Vagina (tissue), 2 donors: ENCODE measurements at regions not wholly inside any gene's neighbourhood (a gene's known extent, or its start where the extent isn't known, plus 50 kb on each side); places are given as distances from the start of the nearest gene placed in this dataset.

Source experiments
- DNase-seq, 2 donors: peaks; one replicate each; pipeline ENCODE4 v3.0.0-alpha.2; 2017; ENCODE audit errors: extremely low spot score in 2 of 2
- H3K27ac ChIP-seq: fragments of 200-600 bp; sonication (generic); one replicate; pipeline ENCODE4 v1.5.1; 2019
- H3K27me3 ChIP-seq: fragments of 200-600 bp; sonication (generic); one replicate; pipeline ENCODE4 v1.5.1; 2019
- H3K36me3 ChIP-seq, 2 donors: fragments of 200-600 bp; sonication (generic); one replicate each; pipeline ENCODE4 v1.5.1; 2017 to 2019
- H3K4me1 ChIP-seq: fragments of 200-600 bp; sonication (generic); one replicate; pipeline ENCODE4 v1.5.1; 2019
- H3K4me3 ChIP-seq, 2 donors: fragments of 200-600 bp; sonication (generic); 1 replicate in 1 of 2; 2 replicates in 1 of 2; pipeline ENCODE4 v1.5.1; 2016 to 2019
- H3K9me3 ChIP-seq: fragments of 200-600 bp; sonication (generic); one replicate; pipeline ENCODE4 v1.5.1; 2019
- CTCF ChIP-seq, 3 experiments: fragments of 450-650 bp in 2 of 3; fragments of 200-600 bp in 1 of 3; sonication (generic) in 1 of 3; IDR thresholded peaks; one replicate each; pipeline ENCODE4 v1.5.1; 2017 to 2019; ENCODE audit warnings: antibody characterized with exemption in 3 of 3, mild to moderate bottlenecking in 2 of 3, moderate library complexity in 2 of 3
- POLR2A ChIP-seq, 2 donors: fragments of 450-650 bp; IDR thresholded peaks; one replicate each; pipeline ENCODE4 v1.6.1; 2017; ENCODE audit warnings: antibody characterized with exemption in 2 of 2, mild to moderate bottlenecking in 2 of 2, moderate library complexity in 2 of 2
- POLR2AphosphoS5 ChIP-seq, 2 donors: sonication (generic); formaldehyde crosslinking; IDR thresholded peaks; one replicate each; pipeline ENCODE4 v1.9.0; 2017; ENCODE audit warnings: antibody characterized with exemption in 2 of 2, mild to moderate bottlenecking in 2 of 2, low read depth in 1 of 2; ENCODE audit not compliant: insufficient read depth in 1 of 2
- intact Hi-C: fragments of 100-400 bp; cut with DNase I; formaldehyde crosslinking; loops from one replicate; pipeline ENCODE4 v1.15.1; 2023

GRCh38 chr10:108260383-108260906 lies 1095.9 kb upstream of the SORCS1 start:
- Histone ChIP-seq H3K4me3 (no peak overlapping the region), H3K9me3 (no peaks in the 10 kb centered on the region), H3K27me3 (no peaks in the 10 kb centered on the region), H3K27ac (no peak overlapping the region), H3K36me3 (no peaks in the 10 kb centered on the region), H3K4me1 (no peaks in the 10 kb centered on the region)
- TF ChIP-seq POLR2A (IDR thresholded peaks at IDR 0.05) (no peak), POLR2AphosphoS5 (IDR thresholded peaks at IDR 0.05; ENCODE audit: insufficient read depth in 1 of 2, low read depth in 1 of 2) (no peak), CTCF (IDR thresholded peaks at IDR 0.05) (no peak)
- intact Hi-C loops = no loop called here
- no peak for DNase-seq

GRCh38 chr10:108254089-108254488 lies 1089.6 kb upstream of the SORCS1 start:
- Histone ChIP-seq H3K4me1 (no peaks in the 10 kb centered on the region), H3K27ac (no peak overlapping the region), H3K36me3 (no peaks in the 10 kb centered on the region), H3K9me3 (no peaks in the 10 kb centered on the region), H3K27me3 (no peaks in the 10 kb centered on the region), H3K4me3 (no peak overlapping the region)
- TF ChIP-seq CTCF (IDR thresholded peaks at IDR 0.05) (no peak), POLR2AphosphoS5 (IDR thresholded peaks at IDR 0.05; ENCODE audit: insufficient read depth in 1 of 2, low read depth in 1 of 2) (no peak), POLR2A (IDR thresholded peaks at IDR 0.05) (no peak)
- intact Hi-C loops = no loop called here
- DNase-seq = no peak

GRCh38 chr10:108252771-108253170 lies 1088.3 kb upstream of the SORCS1 start:
- H3K9me3 ChIP-seq = no peaks in the 10 kb centered on the region
- H3K27me3 ChIP-seq = no peaks in the 10 kb centered on the region
- no peaks in the 10 kb centered on the region for H3K36me3 ChIP-seq
- no peak overlapping the region for H3K4me3 ChIP-seq
- TF ChIP-seq POLR2AphosphoS5 (IDR thresholded peaks at IDR 0.05; ENCODE audit: insufficient read depth in 1 of 2, low read depth in 1 of 2) (no peak), CTCF (IDR thresholded peaks at IDR 0.05) (no peak), POLR2A (IDR thresholded peaks at IDR 0.05) (no peak)
- no peak overlapping the region for H3K27ac ChIP-seq
- intact Hi-C loops = no loop called here
- H3K4me1 ChIP-seq = no peaks in the 10 kb centered on the region
- DNase-seq = no peak

- Histone ChIP-seq H3K36me3 (no peaks in the 10 kb centered on the region), H3K4me1 (no peaks in the 10 kb centered on the region), H3K27ac (no peak overlapping the region), H3K9me3 (no peaks in the 10 kb centered on the region), H3K4me3 (no peak overlapping the region), H3K27me3 (no peaks in the 10 kb centered on the region)
- no peak for DNase-seq
- TF ChIP-seq CTCF (IDR thresholded peaks at IDR 0.05) (no peak), POLR2A (IDR thresholded peaks at IDR 0.05) (no peak), POLR2AphosphoS5 (IDR thresholded peaks at IDR 0.05; ENCODE audit: insufficient read depth in 1 of 2, low read depth in 1 of 2) (no peak)
- intact Hi-C loops = no loop called here
These were observed 1086.6 kb upstream of the SORCS1 start for GRCh38 chr10:108250936-108251620.

GRCh38 chr10:108249940-108250339 lies 1085.4 kb upstream of the SORCS1 start:
- H3K4me1 ChIP-seq = no peaks in the 10 kb centered on the region
- DNase-seq = no peak
- no peaks in the 10 kb centered on the region for H3K36me3 ChIP-seq
- no peak overlapping the region for H3K27ac ChIP-seq
- H3K9me3 ChIP-seq = no peaks in the 10 kb centered on the region
- H3K4me3 ChIP-seq = no peak overlapping the region
- intact Hi-C loops = no loop called here
- no peaks in the 10 kb centered on the region for H3K27me3 ChIP-seq
- no peak for TF ChIP-seq POLR2AphosphoS5 (IDR thresholded peaks at IDR 0.05; ENCODE audit: insufficient read depth in 1 of 2, low read depth in 1 of 2)
- no peak for TF ChIP-seq CTCF (IDR thresholded peaks at IDR 0.05)
- no peak for TF ChIP-seq POLR2A (IDR thresholded peaks at IDR 0.05)
